ENCODE measurements at regions not wholly inside any gene's neighbourhood (a gene's known extent, or its start where the extent isn't known, plus 50 kb on each side); places are given as distances from the start of the nearest gene placed in this dataset.

- DNase-seq: no peak
Observed at GRCh38 chr17:70820276-70820675, 650.9 kb downstream of the KCNJ2 start.

DNA sequence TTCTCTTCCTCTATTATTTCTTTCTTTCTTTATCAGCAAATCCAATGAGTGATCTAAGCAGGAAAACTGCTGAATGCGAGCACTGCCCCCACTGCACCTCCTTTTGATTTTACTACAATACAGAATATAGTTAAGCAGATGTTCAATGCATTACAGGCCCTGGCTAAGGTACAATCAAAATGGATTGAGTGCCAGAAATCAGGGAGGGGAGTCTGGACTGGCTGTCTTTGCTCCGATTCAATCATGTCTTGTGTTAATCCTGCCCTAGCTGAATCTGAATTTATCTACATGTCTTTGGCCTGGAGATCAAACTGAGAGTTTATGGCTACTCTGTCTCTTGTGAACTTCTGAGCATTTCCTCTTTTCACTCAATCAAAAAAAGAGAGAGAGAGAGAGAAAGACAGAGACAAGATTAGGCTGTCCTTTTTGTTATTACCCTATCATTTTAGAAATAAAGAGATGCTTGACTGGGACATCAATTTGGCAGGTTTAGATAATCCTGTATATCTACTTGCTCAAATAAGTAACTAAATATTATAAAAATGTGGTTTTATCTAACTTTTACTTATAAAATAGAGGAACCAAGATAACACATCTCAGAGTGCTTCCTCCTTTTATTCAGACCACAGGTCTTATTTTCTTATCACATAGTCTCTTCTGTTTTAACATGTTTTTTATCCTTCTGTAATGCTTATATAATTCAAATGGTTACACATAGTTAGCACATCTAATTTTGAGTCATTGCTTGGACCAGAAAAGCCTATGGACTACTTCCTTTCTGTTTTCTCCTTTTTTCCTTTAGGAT, 656.2 kb downstream of the KCNJ2 start:
- no peak for DNase-seq

DNA sequence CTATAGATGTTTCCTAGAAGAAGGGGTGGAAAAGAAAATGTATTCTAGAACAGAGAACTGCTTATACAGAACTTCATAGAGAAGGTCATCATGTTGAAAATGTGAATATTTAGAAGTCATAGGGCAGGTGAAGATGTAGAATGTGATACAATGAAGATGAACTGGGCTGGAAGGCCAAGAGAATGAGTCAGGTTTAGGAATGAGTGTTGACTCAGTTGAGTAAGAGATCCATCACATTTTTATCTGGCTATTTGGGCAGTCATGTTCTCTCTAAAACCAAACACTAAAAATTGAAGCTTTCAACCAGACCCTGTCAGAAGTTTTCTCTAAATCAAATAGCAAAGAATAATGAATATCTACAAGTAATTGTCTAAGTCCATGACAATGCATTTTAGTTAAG, 660.5 kb downstream of the KCNJ2 start:
- DNase-seq: no peak

DNA sequence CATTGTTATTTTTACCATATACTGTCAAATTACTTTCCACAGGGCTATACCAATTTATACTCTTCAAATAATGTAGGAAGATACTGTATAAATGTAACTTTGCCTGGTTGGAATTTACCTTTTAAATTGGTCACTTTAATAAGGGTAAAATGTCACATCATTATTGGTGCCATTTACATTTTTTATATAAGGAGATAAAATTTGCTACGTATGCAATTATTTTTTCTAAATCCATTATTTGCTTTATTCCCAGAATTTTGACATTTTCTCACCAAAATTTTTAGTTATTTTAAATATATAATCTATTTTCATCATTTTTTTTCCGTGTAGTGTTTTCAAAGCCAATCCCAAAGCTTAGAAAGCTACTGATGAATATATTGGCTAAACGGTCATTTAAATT, 664.7 kb downstream of the KCNJ2 start:
- DNase-seq: no peak

GRCh38 chr17:70848785-70849184, 679.5 kb downstream of the KCNJ2 start:
- no peak for DNase-seq

- no peak for DNase-seq
Observed at GRCh38 chr17:70855401-70856054, 686.2 kb downstream of the KCNJ2 start.

GRCh38 chr17:70857351-70857750, 688.0 kb downstream of the KCNJ2 start:
- no peak for DNase-seq

DNA sequence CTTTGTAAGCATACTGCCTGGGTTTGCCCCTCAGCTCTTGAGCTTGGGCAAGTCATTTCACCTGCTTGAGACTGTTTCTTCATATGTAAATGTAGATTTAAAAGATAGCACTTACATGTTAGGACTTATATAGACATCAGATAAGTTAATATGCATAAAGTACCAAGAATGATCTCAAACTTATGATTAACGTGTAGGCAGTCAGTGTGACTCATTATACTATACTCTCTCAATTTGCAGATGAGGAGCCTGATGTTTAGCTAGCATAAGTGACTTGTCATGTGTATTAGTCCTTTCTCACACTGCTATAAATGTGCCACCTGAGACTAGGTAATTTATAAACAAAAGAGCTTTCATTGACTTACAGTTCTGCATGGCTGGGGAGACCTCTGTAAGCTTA, 690.5 kb downstream of the KCNJ2 start:
- no peak for DNase-seq

GRCh38 chr17:70862295-70862694, 693.0 kb downstream of the KCNJ2 start:
- DNase-seq: no peak

- DNase-seq: no peak
Observed at GRCh38 chr17:70863436-70864248, 694.3 kb downstream of the KCNJ2 start.

GRCh38 chr17:70865993-70866804, 696.9 kb downstream of the KCNJ2 start:
- DNase-seq: no peak

DNA sequence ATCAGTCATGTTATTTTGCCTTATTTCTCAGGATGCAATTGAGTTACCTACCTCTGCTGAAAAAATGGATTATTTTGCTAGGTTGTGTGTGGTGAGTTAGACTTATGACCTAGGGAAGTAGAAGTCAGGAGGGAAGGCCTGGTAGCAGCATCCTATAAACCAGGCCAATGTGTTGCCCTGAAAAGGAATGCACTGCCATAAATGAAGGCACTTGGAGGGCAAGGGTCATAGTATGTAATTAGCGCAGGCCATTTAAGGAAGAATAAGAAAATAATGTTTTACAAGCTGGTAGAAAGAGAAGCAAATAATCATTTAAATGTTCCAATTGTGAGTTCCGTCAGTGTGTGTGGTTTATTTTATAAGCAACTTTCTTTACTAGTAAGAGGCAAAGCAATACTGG, 698.8 kb downstream of the KCNJ2 start:
- DNase-seq: no peak

DNA sequence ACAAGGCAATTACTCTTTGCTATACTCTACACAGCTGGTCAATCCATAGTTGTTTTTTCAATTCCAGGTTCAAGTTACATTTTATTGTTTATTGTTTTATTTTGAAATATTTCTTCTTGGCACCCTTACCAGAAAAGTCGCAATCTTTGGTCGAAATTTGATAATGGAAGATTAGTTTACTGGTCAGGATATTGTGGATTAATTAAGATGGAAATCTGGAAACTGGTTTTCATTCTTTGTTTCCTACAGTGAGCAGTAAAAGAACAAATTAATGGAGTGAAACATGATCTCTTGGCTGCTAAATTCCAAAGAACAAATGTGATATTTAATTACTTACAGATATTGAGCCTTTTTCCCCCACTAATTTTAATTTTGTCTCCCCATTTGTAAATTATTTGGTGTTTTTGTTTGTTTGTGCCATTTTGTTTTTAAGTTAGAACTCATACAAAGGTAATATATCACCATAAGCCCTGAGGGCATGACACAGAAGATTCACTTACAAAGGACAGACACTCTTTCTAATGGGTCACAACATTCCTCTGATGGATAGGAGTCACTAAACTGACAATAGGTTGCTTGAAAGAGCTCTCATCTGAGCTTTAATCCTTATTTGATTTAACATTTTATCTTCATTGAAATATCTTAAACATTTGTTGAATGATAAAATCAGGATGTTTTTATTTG, 700.2 kb downstream of the KCNJ2 start:
- DNase-seq: no peak

- no peak for DNase-seq
Observed at GRCh38 chr17:70871180-70871818, 702.0 kb downstream of the KCNJ2 start.

GRCh38 chr17:70872103-70872502, 702.8 kb downstream of the KCNJ2 start:
- no peak for DNase-seq

DNA sequence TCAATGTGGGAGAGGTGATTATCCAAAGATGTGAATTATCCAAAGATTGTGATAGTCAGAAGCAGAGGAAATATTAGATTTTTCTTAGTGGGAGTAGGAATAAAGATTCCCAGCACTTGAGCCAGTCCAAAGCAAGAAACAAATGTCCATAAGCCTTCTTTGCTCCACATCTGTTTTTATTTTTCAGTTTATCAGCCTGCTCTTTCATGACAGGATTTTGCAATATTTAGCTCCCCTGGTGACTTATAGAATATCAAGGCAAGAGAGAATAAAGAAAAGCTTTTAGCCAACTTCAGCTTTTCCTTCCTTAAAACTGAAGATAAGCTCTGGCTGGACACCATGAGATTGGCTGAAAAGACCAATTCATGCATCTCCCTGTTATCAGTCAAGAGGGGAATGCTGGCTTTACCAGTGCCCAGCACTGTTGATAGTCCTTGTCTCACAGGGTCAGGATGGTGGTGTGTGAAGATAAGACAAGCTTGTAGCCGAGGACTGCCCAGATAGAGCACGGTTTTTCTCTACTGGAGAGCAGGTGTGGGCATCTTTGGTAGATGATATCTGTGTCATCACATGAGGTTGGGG, 706.5 kb downstream of the KCNJ2 start:
- no peak for DNase-seq

- DNase-seq: no peak
Observed at GRCh38 chr17:70878879-70879278, 709.5 kb downstream of the KCNJ2 start.

DNA sequence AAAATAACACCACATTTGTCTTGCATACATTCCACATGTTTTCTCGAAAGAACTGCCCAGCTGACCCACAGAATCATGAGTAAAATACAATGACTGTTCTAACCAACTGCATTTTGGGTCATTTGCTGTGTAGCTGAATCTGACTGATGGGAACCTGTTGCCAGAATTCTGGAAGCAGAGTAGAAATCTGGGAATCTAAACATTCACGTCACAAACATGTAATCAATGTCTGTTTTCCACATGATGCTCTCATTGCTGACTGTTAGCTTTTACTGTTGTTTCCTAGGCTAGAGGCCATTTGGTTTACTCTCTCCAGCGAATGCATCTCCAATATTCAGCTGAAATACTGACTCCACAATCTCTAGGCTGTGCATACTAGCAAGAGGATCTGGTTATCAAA, 710.1 kb downstream of the KCNJ2 start:
- no peak for DNase-seq

DNA sequence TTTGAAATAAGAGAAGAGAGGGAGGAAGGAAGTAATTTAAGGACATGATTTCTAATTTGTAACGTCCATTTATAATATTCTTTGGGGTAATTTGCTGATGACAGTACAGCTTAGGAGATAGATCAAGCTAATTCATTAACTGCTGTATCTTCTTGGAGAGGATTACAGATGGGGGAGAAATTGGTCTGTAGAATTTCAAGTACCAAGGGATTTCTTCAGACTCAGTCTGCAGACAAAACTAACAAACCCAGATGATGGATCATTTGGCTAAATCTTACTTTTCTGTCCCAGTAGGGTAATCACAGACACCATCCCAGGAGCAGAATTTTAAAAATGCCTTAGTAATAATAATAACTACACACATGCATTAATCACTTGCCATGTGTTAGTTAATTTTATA, 711.8 kb downstream of the KCNJ2 start:
- no peak for DNase-seq

GRCh38 chr17:70882504-70882903, 713.2 kb downstream of the KCNJ2 start:
- DNase-seq: no peak

DNA sequence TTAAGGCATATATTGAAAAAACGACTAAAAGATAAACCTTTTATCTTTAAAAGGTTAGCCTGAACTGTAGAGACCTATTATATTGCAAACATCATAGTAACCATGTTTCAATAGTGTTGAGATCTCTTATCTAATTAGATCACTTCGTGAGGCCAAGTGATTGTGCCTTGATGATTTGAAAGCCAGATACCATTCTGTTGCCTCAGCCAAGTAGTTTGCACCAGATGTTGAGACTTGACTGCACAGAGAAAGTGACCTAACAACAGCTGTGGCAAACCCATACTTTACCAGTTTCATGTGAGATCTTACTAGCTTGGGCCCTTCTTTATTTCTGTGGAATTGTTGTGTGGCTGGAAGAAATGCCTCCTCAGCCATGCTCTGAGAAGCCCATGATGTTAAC, 717.3 kb downstream of the KCNJ2 start:
- no peak for DNase-seq

Measured in amniotic stem cell (primary cell).